Stimulated activated CD4-positive, alpha-beta T cell treated with anti-CD3 and anti-CD28 coated beads, Interleukin-2, amount 100 ng/mL, for 24 hours (primary cell): ENCODE measurements at regions not wholly inside any gene's neighbourhood (a gene's known extent, or its start where the extent isn't known, plus 50 kb on each side); places are given as distances from the start of the nearest gene placed in this dataset.
"Not testable (repeated sequence)": the region's sequence is repeated elsewhere in the genome, so short reads cannot be mapped to it uniquely, and the experiment has no call there.

Experiments
- DNase-seq, 2 donors: peaks; one replicate each; pipeline ENCODE4 v3.0.0-alpha.2; 2020

DNA sequence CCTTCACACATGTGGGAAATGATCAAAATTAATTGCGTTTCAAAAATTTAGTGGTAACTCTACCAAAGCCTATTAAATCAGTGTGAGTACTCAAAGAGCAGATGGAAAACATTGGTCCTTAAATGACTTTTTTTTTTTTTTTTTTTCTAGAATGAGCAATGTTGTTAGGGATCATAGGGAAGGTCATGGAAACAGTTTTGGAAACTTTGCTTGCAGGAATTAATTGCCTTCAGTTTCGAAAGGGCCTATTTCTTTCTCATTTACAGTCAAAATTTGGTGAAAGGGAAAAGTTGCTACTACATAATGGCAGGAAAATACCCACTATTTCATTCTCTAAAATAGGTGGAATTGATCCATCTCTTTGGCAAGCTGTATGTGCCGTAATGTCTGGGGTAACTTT lies 160.9 kb downstream of the RTL9 start:
- DNase-seq, result no peak

GRCh38 chrX:110519906-110520452 lies 161.3 kb downstream of the RTL9 start:
- no peak for DNase-seq

- DNase-seq, result not testable (repeated sequence)
Measured at GRCh38 chrX:110520652-110521051, 162.0 kb downstream of the RTL9 start.

DNA sequence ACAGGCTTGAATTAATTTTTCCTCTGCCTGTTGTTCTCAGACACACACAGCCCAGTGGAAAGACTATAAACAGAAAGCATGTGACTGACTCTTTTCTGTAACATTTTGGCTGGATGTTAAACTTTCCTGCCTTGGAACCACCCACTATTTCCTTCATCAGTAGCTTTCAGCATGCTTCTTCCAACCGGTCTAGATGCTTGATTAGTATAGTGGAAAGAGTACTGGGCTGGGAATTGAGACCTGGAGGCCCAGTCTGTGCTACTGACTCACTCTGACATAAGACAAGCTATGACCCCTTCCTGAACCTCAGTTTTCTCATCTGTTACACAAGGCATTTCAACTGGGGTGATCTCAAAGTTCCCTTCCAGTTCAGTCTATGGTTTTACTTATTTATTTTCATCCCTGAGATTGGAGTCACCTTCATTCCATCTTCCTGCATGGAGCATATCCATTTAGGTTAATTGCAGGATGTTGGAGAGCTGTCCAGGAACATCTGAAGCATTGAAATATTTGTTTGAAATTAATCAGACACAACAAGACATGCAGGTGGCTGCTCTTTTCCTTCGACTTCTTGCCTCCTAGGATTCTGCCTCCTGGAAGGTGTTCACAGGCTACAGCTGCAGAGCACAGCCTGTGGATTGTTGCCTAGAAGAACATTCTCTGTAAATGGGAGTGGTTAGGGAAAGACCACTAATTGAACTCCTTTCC lies 173.4 kb downstream of the RTL9 start:
- DNase-seq, result no peak

GRCh38 chrX:110532581-110532931 lies 173.9 kb downstream of the RTL9 start:
- no peak for DNase-seq

- no peak for DNase-seq
Measured at GRCh38 chrX:110536816-110537215, 178.2 kb downstream of the RTL9 start.

GRCh38 chrX:110541266-110541665 lies 182.6 kb downstream of the RTL9 start:
- DNase-seq, result no peak

GRCh38 chrX:110550854-110551253 lies 192.2 kb downstream of the RTL9 start:
- not testable (repeated sequence) for DNase-seq

- no peak for DNase-seq
Measured at GRCh38 chrX:110557864-110558263, 199.2 kb downstream of the RTL9 start.

DNA sequence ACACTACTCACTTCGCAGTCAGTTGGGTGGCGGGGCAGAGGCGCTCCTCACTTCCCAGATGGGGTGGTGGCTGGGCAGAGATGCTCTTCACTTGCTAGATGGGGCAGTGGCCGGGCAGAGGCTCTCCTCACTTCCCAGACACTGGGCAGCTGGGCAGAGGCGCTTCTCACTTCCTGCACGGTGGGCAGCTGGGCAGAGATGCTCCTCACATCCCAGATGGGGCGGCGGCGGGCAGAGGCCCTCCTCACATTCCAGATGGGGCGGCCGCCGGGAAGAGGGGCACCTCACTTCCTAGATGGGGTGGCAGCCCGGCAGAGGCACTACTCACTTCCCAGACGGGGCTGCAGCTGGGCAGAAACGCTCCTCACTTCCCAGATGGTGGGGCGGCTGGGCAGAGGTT lies 199.8 kb downstream of the RTL9 start:
- DNase-seq, result no peak

GRCh38 chrX:110561034-110561433 lies 202.4 kb downstream of the RTL9 start:
- no peak for DNase-seq

DNA sequence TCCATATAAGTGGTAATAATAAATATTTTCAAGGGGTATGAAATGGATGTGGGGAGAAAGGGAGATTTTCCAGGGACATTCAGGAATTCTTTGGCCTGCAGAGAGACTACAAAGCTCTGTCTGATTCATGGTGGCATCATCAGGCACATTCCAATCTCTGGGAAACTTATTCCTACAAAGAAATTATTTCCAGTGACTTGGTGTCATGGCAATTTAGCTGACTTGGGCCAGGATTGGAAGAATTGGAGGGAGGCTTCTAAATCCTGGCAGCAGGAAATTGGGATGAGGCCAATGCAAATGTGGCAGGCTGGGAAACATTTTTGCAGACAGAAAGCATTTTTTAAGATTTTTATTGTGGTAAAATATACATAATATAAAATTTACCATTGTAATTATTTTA lies 204.6 kb downstream of the RTL9 start:
- no peak for DNase-seq

- no peak for DNase-seq
Measured at GRCh38 chrX:110568441-110568840, 209.8 kb downstream of the RTL9 start.

- no peak for DNase-seq
Measured at GRCh38 chrX:110569506-110569905, 210.9 kb downstream of the RTL9 start.

- no peak for DNase-seq
Measured at GRCh38 chrX:110578270-110578669, 217.3 kb downstream of the CHRDL1 start.

DNA sequence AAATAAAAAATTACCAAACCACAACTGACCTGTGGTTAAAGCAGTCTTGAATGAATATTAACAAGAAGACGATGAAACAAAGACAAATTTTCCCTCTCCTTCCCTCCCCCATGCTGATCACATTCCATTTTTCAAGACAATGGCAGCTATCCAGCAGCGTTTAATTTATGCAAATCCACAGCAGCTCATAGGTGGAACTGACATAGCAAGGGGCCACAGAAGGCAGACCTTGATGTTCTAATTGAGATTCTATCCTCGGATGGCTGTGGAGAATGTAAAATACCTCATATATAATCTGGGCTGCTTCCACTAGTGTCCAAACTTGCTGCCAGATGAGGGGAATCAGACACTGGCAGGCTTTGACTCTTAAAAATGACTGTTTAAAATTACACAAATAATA lies 211.5 kb downstream of the CHRDL1 start:
- DNase-seq, result no peak

DNA sequence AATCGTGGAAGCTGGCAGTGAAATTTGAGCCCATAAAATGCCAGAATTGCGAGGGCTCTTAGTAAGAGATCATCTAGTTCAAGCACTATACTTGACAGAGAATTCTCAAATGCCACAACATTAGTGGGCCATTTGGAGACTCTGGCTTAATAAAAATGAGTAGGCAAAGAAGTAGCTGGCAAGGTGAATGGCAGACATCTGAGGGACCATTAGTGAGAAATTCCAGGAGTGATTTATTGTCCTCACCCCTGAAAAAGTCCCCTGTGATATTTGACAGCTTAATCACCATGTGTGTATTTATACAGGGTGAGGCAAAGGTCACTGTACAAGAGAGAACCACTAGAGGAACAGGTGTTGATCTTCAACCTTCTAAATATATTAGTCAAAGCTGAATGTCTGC lies 207.5 kb downstream of the CHRDL1 start:
- no peak for DNase-seq

DNA sequence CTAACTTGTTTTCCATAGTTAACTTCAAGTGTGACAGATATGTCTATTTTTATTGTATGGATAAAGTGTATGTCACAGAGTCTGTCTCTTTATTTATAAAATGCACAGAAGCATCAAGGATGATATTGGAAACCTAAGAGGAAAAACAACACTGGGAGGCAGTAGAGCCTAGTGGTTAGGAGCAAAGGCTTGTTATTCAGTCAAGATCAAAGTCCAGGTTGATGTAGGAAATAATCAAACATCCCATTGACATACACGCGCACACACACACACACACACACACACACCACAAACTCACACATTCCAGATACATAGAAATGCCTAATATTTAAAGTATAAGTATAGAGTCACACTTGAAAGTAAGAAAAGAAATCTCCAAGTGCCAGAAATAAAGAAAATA lies 206.8 kb downstream of the CHRDL1 start:
- DNase-seq, result no peak

GRCh38 chrX:110600745-110601310 lies 194.8 kb downstream of the CHRDL1 start:
- no peak for DNase-seq

DNA sequence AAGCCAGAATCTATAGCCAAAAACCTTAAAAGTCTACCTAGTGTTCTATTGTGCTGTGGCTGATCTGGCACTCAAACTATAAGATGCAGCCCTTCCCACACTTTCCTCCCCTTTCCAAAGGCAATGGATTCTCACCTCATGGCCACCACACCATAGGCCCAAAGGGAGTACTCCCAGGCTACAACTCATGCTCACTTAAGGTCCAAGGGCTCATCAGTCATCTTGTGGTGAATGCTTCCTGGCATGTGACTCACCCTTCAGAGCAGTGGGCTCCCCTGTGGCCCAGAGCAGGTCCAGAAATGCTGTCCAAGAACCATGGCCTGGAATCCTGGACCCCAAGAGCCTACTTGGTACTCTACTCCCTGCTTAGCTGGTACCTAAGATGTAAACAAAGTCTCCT lies 181.0 kb downstream of the CHRDL1 start:
- no peak for DNase-seq
